Ishikawa (cell line): ENCODE measurements at regions not wholly inside any gene's neighbourhood (a gene's known extent, or its start where the extent isn't known, plus 50 kb on each side); places are given as distances from the start of the nearest gene placed in this dataset.

Source experiments
- CEBPB ChIP-seq: IDR thresholded peaks from 2 replicates; pipeline ENCODE4 v1.6.1; 2012
- CREB1 ChIP-seq: IDR thresholded peaks from 2 replicates; pipeline ENCODE4 v1.6.1; 2012; ENCODE audit warnings: low read depth
- EGR1 ChIP-seq: IDR thresholded peaks from 2 replicates; pipeline ENCODE4 v1.6.1; 2012
- EP300 ChIP-seq: IDR thresholded peaks from 2 replicates; pipeline ENCODE4 v1.6.1; 2012; ENCODE audit warnings: borderline replicate concordance
- FOXM1 ChIP-seq: IDR thresholded peaks from 2 replicates; pipeline ENCODE4 v1.6.1; 2012; ENCODE audit warnings: low read depth, borderline replicate concordance
- NFIC ChIP-seq: IDR thresholded peaks from 2 replicates; pipeline ENCODE4 v1.6.1; 2012
- RAD21 ChIP-seq: IDR thresholded peaks from 2 replicates; pipeline ENCODE4 v1.6.1; 2012; ENCODE audit warnings: low read depth
- TAF1 ChIP-seq: IDR thresholded peaks from 2 replicates; pipeline ENCODE4 v1.6.1; 2012; ENCODE audit warnings: low read depth, mild to moderate bottlenecking
- TCF12 ChIP-seq: IDR thresholded peaks from 2 replicates; pipeline ENCODE4 v1.6.1; 2012; ENCODE audit warnings: low read depth
- TEAD4 ChIP-seq: IDR thresholded peaks from 2 replicates; pipeline ENCODE4 v1.6.1; 2012
- YY1 ChIP-seq: IDR thresholded peaks from 2 replicates; pipeline ENCODE4 v1.6.1; 2012; ENCODE audit warnings: low read depth
- TF ChIP-seq, protein P1 (sequence below): IDR thresholded peaks from 2 replicates; pipeline ENCODE4 v1.6.1; 2012; ENCODE audit warnings: low read depth, mild to moderate bottlenecking
- TF ChIP-seq, protein P2 (sequence below): IDR thresholded peaks from 2 replicates; pipeline ENCODE4 v1.6.1; 2012
- TF ChIP-seq, protein P3 (sequence below): IDR thresholded peaks from 2 replicates; pipeline ENCODE4 v1.6.1; 2012

DNA sequence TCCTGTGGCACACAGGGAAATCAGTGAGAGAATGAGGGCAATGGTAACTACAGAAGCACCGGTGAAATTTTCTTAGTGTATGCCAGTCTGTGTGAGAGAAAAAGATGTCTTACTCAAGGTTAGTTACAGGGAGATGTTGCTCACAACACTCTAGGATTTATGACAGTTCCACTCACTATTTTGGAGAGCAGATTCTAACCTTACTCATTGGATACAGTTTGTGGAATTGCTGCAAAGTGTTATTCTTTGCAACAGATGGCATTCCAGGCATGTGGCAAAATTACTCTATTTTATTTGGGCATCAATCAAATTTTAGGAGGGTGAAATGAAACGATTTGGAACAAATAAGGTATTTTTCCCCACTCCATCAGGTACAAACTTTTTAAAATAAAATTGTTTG lies 449.1 kb downstream of the PIK3C3 start:
- TF ChIP-seq TCF12, result no peak
- no peak for TF ChIP-seq NFIC
- TF ChIP-seq RAD21, result no peak
- TF ChIP-seq, protein P1, sequence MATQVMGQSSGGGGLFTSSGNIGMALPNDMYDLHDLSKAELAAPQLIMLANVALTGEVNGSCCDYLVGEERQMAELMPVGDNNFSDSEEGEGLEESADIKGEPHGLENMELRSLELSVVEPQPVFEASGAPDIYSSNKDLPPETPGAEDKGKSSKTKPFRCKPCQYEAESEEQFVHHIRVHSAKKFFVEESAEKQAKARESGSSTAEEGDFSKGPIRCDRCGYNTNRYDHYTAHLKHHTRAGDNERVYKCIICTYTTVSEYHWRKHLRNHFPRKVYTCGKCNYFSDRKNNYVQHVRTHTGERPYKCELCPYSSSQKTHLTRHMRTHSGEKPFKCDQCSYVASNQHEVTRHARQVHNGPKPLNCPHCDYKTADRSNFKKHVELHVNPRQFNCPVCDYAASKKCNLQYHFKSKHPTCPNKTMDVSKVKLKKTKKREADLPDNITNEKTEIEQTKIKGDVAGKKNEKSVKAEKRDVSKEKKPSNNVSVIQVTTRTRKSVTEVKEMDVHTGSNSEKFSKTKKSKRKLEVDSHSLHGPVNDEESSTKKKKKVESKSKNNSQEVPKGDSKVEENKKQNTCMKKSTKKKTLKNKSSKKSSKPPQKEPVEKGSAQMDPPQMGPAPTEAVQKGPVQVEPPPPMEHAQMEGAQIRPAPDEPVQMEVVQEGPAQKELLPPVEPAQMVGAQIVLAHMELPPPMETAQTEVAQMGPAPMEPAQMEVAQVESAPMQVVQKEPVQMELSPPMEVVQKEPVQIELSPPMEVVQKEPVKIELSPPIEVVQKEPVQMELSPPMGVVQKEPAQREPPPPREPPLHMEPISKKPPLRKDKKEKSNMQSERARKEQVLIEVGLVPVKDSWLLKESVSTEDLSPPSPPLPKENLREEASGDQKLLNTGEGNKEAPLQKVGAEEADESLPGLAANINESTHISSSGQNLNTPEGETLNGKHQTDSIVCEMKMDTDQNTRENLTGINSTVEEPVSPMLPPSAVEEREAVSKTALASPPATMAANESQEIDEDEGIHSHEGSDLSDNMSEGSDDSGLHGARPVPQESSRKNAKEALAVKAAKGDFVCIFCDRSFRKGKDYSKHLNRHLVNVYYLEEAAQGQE, result no peak
- TF ChIP-seq, protein P2, sequence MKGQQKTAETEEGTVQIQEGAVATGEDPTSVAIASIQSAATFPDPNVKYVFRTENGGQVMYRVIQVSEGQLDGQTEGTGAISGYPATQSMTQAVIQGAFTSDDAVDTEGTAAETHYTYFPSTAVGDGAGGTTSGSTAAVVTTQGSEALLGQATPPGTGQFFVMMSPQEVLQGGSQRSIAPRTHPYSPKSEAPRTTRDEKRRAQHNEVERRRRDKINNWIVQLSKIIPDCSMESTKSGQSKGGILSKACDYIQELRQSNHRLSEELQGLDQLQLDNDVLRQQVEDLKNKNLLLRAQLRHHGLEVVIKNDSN, result no peak
- no peak for TF ChIP-seq YY1
- TF ChIP-seq, protein P3, sequence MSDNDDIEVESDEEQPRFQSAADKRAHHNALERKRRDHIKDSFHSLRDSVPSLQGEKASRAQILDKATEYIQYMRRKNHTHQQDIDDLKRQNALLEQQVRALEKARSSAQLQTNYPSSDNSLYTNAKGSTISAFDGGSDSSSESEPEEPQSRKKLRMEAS, result no peak
- TF ChIP-seq TAF1, result no peak
- no peak for TF ChIP-seq CEBPB
- no peak for TF ChIP-seq TEAD4
- TF ChIP-seq EGR1, result no peak
- no peak for TF ChIP-seq EP300
- no peak for TF ChIP-seq FOXM1
- no peak for TF ChIP-seq CREB1
